SK-N-MC (cell line): ENCODE measurements at regions not wholly inside any gene's neighbourhood (a gene's known extent, or its start where the extent isn't known, plus 50 kb on each side); places are given as distances from the start of the nearest gene placed in this dataset.

Experiments used
- DNase-seq: peaks from one replicate; pipeline ENCODE4 v3.0.0-alpha.2; 2011; ENCODE audit warnings: low read depth, low spot score
- H3K27ac ChIP-seq: fragments of 200-600 bp; sonication (generic); 2 replicates; pipeline ENCODE4 v1.5.1; 2016; ENCODE audit warnings: mixed run types
- H3K36me3 ChIP-seq: fragments of 200-600 bp; sonication (generic); 2 replicates; pipeline ENCODE4 v1.6.1; 2017; ENCODE audit warnings: antibody characterized with exemption, low read length, mixed read lengths; ENCODE audit not compliant: insufficient read depth
- H3K4me3 ChIP-seq: fragments of 200-600 bp; sonication (generic); 2 replicates; pipeline ENCODE4 v1.5.1; 2016
- H3K9ac ChIP-seq: fragments of 200-600 bp; sonication (generic); 2 replicates; pipeline ENCODE4 v1.8.0; 2017; ENCODE audit warnings: mixed run types, mixed read lengths; ENCODE audit not compliant: insufficient read length
- H3K9me3 ChIP-seq: fragments of 200-600 bp; sonication (generic); 2 replicates; pipeline ENCODE4 v1.6.1; 2017; ENCODE audit warnings: low read depth, mild to moderate bottlenecking, antibody characterized with exemption, low read length, moderate library complexity, mixed read lengths
- EZH2 ChIP-seq: fragments of 200-600 bp; sonication (generic); IDR thresholded peaks from one replicate; pipeline ENCODE4 v1.6.1; 2017; ENCODE audit warnings: antibody characterized with exemption
- FOXP2 ChIP-seq: optimal IDR thresholded peaks from 2 replicates; pipeline ENCODE3; 2011; ENCODE audit warnings: mild to moderate bottlenecking, moderate library complexity; ENCODE audit not compliant: insufficient read depth; ENCODE audit errors: extremely low read length, control extremely low read depth
- POLR2AphosphoS5 ChIP-seq: IDR thresholded peaks from 2 replicates; pipeline ENCODE4 v1.6.1; 2012; ENCODE audit warnings: mild to moderate bottlenecking, low read depth, low read length, borderline replicate concordance

DNA sequence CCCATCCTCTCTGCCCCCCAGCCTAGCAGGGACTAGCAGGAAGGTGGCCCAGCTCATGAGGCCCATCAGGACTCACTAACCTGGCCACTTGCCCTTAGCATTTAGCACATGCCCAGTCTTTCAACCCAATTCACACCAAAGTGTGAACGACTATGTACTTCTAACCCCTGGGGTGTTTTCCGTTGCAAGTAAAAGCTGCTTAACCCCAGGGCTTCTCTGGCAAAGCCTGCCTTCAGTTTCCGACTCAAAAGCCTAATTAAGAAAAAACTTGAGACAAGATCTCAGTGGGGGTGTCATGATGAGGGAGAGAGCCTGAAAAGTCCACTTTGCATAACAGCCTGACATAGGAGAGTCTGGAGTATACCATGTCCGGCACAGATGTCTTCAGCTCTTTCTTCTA, 347.8 kb downstream of the MN1 start:
- DNase-seq: no peak
- H3K9ac ChIP-seq: no peak overlapping the region
- no peaks in the 10 kb centered on the region for H3K36me3 ChIP-seq
- no peak overlapping the region for H3K27ac ChIP-seq
- TF ChIP-seq POLR2AphosphoS5: no peak
- TF ChIP-seq FOXP2: no peak
- TF ChIP-seq EZH2: no peak
- H3K9me3 ChIP-seq: no peaks in the 10 kb centered on the region
- H3K4me3 ChIP-seq: no peak overlapping the region

DNA sequence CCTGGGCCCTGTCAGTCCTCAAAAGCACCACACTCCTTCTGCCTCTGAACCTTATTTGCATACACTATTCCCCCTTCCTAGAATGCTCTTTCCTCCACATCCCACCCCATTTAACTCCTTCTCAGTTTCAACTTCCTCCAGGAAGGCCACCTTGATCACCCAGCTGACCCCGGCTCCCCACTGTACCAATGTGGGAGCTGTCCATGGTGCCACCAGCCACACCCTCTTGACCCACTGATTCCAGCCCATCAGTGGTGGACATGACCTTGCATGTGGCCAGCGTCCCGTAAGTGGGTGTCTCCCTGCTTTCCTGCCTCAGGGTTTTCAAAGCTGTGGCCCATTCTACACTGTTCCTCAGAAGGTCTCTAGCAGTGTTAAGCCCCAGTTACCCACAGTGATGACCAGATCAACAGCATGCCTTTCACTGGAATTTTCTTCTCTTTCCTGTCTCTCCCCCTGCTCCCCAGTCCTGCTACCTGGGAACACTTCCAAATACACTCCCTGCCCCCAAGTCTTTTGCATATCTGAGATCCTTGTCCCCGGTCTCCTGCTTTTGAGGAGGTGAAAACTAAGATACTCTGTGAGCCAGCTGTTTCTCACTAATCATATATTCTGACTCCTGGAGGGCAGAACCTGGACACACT, 346.6 kb downstream of the MN1 start:
- DNase-seq: no peak
- Histone ChIP-seq H3K36me3 (no peaks in the 10 kb centered on the region), H3K9ac (no peak overlapping the region), H3K4me3 (no peak overlapping the region), H3K27ac (no peak overlapping the region), H3K9me3 (no peaks in the 10 kb centered on the region)
- no peak for TF ChIP-seq POLR2AphosphoS5
- TF ChIP-seq EZH2: no peak
- TF ChIP-seq FOXP2: no peak

- Histone ChIP-seq H3K9ac (no peak overlapping the region), H3K4me3 (no peak overlapping the region), H3K36me3 (no peaks in the 10 kb centered on the region), H3K9me3 (no peaks in the 10 kb centered on the region), H3K27ac (no peak overlapping the region)
- TF ChIP-seq POLR2AphosphoS5 (no peak), EZH2 (no peak), FOXP2 (no peak)
- no peak for DNase-seq
Measured at GRCh38 chr22:27455526-27455925, 346.0 kb downstream of the MN1 start.

GRCh38 chr22:27456696-27457503, 344.7 kb downstream of the MN1 start:
- no peak for DNase-seq
- Histone ChIP-seq H3K4me3 (no peak overlapping the region), H3K27ac (no peak overlapping the region), H3K36me3 (no peaks in the 10 kb centered on the region), H3K9ac (no peak overlapping the region), H3K9me3 (no peaks in the 10 kb centered on the region)
- no peak for TF ChIP-seq POLR2AphosphoS5

DNA sequence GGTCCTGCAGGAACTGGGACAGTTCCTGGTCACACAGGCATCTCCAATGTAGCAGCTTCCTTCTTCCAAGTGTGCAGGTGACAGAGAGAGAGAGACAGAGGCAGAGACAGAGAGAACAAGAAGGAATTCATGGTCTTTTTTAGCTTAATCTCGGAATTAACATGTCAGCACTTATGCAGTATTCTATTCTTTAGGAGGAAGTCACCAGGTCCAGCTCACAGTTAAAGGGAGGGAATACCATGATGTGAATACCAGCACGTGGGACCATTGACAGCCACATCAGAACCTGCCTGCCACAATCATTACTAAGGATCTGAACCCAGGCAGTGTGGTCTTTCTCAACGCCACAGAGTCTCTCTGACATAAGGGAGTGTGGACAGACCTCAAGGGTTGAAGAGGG, 341.6 kb downstream of the MN1 start:
- TF ChIP-seq EZH2 (no peak), FOXP2 (no peak), POLR2AphosphoS5 (no peak)
- Histone ChIP-seq H3K9ac (no peak overlapping the region), H3K4me3 (no peak overlapping the region), H3K36me3 (no peaks in the 10 kb centered on the region), H3K27ac (no peak overlapping the region), H3K9me3 (no peaks in the 10 kb centered on the region)
- no peak for DNase-seq

GRCh38 chr22:27460591-27461347, 340.8 kb downstream of the MN1 start:
- Histone ChIP-seq H3K9ac (no peak overlapping the region), H3K4me3 (no peak overlapping the region), H3K9me3 (no peaks in the 10 kb centered on the region), H3K27ac (no peak overlapping the region), H3K36me3 (no peaks in the 10 kb centered on the region)
- TF ChIP-seq FOXP2 (no peak), POLR2AphosphoS5 (no peak), EZH2 (no peak)
- DNase-seq: no peak

GRCh38 chr22:27461470-27461869, 340.1 kb downstream of the MN1 start:
- Histone ChIP-seq H3K27ac (no peak overlapping the region), H3K4me3 (no peak overlapping the region), H3K9me3 (no peaks in the 10 kb centered on the region), H3K36me3 (no peaks in the 10 kb centered on the region), H3K9ac (no peak overlapping the region)
- DNase-seq: no peak
- no peak for TF ChIP-seq POLR2AphosphoS5
- no peak for TF ChIP-seq EZH2
- no peak for TF ChIP-seq FOXP2

DNA sequence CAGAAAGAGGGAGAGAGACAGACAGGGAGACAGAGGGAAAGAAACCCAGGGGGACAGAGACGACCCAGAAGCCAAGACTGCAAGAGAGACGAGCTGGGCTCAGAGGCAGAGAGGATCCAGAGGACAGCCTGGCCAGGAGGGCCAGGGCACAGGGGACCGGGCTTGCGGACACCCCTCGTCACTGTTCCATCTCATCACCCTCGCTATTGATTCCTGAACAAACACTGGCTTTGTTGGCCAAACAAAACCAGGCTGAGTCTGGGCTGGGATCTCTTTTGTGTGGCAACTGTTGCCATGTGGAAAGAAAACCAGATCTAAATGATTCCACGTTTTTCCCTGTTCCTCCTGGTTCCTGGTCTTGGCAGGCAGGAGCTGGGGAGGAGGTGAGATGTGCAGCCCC, 339.4 kb downstream of the MN1 start:
- Histone ChIP-seq H3K27ac (no peak overlapping the region), H3K9ac (no peak overlapping the region), H3K9me3 (no peaks in the 10 kb centered on the region), H3K36me3 (no peaks in the 10 kb centered on the region), H3K4me3 (no peak overlapping the region)
- TF ChIP-seq EZH2 (no peak), POLR2AphosphoS5 (no peak), FOXP2 (no peak)
- no peak for DNase-seq
